NCI-H128 (cell line): ENCODE measurements at regions not wholly inside any gene's neighbourhood (a gene's known extent, or its start where the extent isn't known, plus 50 kb on each side); places are given as distances from the start of the nearest gene placed in this dataset.
"Not testable (repeated sequence)": the region's sequence is repeated elsewhere in the genome, so short reads cannot be mapped to it uniquely, and the experiment has no call there.

Source experiments
- DNase-seq: peaks from one replicate; lab custom pipeline; 2025; ENCODE audit not compliant: unreplicated experiment; lab: John Stamatoyannopoulos, UW

DNA sequence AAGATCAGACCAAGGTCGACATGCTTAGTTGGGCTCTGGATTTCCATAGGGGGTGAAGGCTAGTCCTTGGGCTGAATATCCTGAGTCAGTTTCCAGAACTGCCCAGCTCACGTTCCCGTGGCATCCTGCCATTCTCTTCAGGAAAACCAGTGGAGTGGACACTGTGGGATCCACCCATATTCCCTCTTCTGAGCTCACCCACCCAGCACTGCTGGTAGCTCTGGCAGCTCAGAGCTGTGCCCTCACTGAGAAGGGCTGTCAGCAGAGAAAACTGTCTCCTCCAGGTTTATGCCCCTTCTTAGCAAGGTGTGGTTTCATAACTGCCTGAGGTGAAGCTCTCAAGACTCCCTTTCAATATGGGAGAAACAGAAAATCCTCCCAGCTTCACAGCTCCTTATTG is 111.7 kb downstream of the GGTLC2 start:
- no peak for DNase-seq

- not testable (repeated sequence) for DNase-seq
These were observed 112.3 kb downstream of the GGTLC2 start for GRCh38 chr22:22756551-22757201.

GRCh38 chr22:22758101-22758807 is 113.8 kb downstream of the GGTLC2 start:
- DNase-seq, result not testable (repeated sequence)

- DNase-seq, result no peak
These were observed 115.0 kb downstream of the GGTLC2 start for GRCh38 chr22:22759371-22759770.

DNA sequence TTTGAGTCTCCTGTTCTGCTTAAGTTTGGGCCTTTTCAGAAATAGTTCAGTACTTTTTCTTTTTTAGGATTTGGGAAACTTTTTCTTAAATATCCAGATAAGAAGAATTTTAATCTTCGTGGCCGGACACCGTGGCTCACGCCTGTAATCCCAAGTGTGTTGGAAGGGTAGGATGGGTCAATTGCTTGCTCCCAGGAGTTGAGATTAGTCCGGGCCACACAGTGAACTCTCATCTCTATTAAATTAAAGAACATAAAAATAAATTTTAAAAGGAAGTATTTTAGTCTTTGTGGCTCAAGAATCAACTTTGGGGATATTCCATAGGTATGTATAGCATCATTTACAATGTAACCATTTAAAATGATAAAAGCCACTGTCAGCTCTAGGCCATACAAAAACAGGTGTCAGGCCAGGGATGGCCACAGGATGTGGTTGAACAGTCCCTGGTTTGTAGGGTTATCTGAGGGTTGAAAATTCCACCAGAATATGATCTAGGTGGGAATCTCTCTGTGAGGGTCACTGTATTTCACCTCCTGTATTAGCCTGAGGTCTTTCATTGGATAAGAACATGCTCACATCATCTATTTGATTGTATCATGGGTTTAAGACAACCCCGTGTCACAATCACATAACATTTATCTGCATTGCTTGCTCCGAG is 115.6 kb downstream of the GGTLC2 start:
- no peak for DNase-seq

DNA sequence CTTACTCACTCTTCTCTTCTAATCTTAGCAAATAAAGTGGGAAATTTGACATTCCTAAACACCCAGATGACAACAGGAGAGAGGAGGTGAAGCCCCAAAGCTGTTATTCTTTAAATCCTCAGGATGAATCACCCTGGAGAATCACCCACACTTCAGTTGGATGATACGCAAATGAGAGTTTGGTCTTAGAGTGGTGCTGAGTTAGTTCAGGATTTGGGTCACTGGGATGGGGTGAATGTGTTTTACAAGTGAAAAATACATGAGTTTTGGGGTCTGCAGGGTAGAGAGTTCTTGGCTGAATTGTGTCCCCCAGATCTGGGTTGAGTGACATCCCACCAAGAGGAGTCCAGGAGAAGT is 117.2 kb downstream of the GGTLC2 start:
- no peak for DNase-seq

DNA sequence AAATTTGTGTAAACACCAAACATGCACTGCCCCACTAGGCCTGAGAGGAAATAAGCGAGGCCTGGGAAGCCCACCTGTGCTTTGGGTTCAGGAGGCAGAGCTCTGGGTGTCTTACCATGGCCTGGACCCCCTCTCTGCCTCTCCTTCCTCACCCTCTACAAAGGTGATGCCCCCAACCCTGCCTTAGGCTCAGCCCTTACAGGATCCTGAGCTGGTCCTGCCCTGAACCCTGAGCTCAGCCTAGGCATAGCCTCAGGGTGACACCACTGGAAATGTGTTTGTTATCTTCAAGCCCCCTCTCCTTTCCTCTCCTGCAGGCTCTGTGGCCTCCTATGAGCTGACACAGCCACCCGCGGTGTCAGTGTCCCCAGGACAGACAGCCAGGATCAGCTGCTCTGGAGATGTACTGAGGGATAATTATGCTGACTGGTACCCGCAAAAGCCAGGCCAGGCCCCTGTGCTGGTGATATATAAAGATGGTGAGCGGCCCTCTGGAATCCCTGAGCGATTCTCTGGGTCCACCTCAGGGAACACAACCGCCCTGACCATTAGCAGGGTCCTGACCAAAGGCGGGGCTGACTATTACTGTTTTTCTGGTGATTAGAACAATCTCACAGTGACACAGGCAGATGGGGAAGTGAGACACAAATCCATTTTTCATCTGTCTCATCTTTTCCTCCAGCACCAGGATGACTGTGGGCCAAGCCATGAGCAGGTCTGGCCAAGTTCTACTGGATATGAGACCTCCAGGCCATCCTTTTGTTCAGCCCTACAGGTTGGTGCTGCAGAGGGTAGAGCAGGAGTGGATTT is 117.8 kb downstream of the GGTLC2 start:
- DNase-seq, result no peak

DNA sequence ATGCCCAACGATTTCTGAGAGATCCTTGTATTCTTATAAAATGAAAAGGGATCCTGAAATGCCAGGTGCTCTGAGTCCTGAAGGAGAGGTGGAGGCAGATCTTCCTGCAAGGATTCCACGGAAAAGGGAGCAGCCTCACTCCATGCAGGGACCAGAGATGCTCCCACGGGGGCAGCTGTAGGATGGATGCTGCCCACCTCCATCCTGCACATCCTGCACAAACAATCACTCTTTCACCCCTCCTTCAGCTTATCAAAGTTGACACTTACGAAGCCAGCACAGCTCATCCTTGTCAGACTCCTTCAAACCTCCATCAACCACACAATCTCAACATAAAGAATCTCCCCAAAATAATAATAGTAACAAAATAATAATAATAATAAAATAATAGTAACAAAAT is 119.1 kb downstream of the GGTLC2 start:
- DNase-seq, result no peak

DNA sequence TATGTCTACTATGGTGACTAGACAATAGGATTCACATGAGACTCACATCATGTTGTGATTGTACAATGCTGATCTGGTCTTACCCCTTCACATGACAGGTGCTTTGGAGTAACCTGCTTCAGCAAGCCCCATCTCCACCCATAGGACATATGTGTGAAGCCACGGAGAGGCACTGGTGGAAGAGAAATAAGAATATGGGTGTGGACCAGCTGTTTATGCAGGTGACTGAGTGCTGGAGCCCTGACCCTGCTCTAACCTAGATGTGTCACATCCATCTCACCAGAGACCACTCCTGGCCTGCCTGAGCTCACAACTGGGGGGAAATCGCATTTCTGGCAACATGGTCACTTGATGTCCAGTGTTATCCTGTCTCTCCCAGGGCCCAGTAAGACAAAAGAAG is 119.7 kb downstream of the GGTLC2 start:
- DNase-seq, result no peak

DNA sequence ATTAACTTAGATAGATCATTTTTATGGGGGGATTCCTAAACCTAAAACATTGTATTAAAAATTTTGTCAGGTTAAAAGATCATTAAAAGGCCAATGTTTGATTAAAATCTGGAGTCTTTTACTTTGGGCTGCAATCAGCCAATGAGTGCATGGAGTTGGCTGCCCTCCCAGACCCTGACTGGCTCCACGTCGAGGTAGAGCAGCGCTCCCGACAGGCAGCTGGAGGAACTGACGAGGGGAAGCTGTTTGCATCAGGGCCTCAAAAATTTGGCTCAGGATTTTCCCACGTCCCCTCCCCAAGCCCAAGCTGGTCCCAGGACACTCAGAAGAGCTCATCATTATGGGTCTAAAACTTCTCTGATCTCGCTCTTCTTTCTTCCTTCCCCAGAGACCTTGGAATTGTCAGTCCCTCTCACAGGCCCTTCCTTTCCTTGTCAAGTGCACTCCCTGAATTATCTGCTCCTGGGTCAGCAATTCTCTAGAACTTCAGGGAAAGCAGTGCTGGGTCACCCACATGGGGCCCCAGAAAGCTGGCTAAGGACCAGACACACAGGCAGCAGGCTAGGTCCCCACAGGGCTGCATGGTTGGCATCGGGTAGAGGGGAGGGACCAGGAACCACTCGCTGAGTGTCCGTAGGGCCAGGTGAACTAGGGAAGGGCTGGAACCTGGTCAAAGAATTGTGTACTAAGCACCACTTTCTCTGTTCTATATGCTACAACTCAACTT is 119.6 kb upstream of the IGLL5 start:
- no peak for DNase-seq

DNA sequence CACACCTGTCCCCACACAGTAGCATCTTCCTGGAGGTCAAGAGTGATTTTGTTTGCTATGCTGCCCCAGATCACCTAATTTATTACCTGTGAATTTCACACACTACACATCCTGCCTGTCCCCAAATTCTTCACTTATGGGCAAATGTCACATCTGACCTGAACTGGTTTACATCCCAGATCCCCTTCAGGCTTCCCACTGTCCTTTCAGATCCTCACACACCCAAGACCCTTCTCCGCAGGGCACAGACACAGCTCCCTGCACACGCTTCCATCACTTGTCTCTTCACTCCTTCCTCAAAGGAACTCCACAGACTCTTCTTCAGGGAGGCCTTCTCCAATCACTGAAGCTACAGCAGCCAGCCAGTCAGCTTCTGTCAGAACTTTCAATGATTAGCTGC is 118.7 kb upstream of the IGLL5 start:
- DNase-seq, result no peak

DNA sequence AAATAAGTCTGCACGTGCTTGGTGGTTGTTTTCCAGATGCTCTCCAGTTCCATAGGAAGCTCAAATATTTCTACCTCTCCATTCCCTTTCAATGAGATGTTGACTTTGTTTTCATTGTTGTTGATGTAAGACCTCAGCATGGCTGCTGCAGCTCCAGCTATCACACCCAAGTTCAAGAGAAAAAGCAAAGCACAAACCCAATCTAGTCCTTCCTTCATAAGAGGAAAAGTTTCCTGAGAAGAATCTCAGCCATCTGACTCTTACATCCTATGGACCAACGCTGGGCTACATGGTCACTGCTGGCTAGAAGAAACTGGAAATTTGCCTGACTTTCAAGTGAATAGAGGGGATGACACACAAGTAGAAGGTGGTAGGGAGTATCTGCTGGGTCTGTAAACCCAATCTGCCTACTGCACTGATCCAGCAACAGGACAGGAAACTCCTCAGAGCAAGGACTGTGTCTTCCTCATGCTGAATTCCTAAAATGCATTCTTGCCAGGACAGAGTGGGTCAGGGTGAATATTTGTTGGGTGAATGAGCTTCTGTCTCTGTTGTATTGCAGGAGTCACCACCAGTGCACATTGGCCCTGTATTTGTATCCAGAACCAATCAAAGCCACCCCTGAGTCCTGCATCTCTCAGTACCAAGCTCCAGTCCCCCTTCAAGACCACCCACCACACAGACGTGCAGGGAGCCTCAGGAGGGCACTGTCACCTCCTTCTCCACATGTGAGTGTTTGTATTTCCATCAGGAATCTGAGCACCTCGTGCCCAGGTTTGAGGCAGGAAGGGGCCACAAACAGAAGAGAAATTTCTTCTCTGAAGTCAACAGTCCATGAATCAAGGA is 118.0 kb upstream of the IGLL5 start:
- DNase-seq, result no peak

DNA sequence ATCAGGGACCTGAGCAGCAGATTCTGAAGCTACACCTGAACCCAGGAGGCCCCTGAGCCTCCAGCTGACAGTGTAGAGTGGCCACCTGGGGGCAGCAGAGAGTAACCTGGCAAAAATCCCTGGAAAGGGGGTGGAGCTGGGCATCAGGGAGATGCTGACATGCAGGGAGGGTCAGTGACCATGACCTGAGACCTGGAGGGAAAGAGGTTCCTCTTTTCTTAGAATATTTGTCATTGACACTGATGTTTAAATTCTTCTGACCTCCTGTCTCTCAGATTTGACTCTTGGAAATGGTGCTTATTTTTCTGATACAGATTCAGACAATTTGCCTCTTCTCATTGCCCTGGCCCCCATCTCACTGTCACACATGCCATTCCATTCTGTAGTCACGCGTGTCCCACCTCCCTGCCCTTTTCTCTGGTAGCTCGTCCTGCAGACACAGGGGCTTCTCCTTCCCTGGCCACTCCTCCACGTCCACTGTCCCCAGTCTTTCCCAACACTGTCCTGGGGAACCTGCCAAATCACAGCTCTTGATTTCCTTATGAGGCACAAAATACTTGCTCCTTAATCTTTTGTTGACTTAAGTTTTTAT is 117.2 kb upstream of the IGLL5 start:
- DNase-seq, result peak; percentile 14

DNA sequence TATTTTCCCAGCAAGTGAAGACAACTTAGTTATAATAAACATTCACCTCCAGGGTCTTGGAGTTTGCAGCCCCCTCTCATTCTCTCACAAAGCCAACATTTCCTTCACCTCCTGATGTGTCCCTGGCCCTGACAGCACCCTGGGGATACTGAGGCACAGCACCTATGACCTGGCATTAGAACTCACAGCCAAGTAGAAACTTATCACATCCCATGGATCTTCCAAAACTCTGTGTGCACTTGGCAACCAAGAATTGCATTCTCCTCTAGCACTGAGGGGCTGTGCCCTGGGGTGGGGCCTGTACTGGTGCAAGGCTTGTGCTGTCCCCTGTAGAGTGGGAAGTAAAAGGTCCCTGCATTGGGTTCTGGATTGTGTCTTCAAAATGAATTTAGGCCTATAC is 116.7 kb upstream of the IGLL5 start:
- no peak for DNase-seq

- DNase-seq, result no peak
These were observed 115.8 kb upstream of the IGLL5 start for GRCh38 chr22:22771696-22772377.

DNA sequence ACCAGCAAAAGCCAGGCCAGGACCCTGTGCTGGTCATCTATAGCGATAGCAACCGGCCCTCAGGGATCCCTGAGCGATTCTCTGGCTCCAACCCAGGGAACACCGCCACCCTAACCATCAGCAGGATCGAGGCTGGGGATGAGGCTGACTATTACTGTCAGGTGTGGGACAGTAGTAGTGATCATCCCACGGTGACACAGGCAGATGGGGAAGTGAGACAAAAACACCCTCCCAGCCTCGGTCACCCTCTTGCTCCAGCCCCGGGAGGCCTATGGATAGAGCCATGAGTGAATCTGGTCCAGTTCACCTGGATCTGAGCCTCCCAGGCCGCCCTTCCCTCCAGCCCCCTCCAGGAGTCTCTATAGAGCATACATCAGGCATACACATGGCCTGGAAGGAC is 115.2 kb upstream of the IGLL5 start:
- DNase-seq, result no peak

- no peak for DNase-seq
These were observed 114.7 kb upstream of the IGLL5 start for GRCh38 chr22:22772883-22773282.

- no peak for DNase-seq
These were observed 114.2 kb upstream of the IGLL5 start for GRCh38 chr22:22773427-22773826.

GRCh38 chr22:22773979-22774604 is 113.5 kb upstream of the IGLL5 start:
- DNase-seq, result no peak
